Choroid plexus epithelial cell (primary cell): ENCODE measurements at regions not wholly inside any gene's neighbourhood (a gene's known extent, or its start where the extent isn't known, plus 50 kb on each side); places are given as distances from the start of the nearest gene placed in this dataset.
A peak's percentile ranks its signal among the peaks of the same experiment; 100 is the strongest.

Source experiments
- DNase-seq: peaks from one replicate; pipeline ENCODE4 v3.0.0-alpha.2; 2010; ENCODE audit warnings: low read depth
- H3K4me3 ChIP-seq: 2 replicates; pipeline ENCODE4 v1.5.1; 2011; ENCODE audit warnings: low read depth, mild to moderate bottlenecking, control low read depth, low read length, moderate library complexity
- CTCF ChIP-seq: conservative IDR thresholded peaks from 2 replicates; pipeline ENCODE4 v1.5.1; 2011; ENCODE audit warnings: low read depth, mild to moderate bottlenecking, control low read depth, inconsistent platforms, low read length, moderate library complexity

- no peak for DNase-seq
- H3K4me3 ChIP-seq: no peak overlapping the region
- no peak for TF ChIP-seq CTCF
These were observed 449.6 kb downstream of the TNS1 start for GRCh38 chr2:217553202-217553601.

DNA sequence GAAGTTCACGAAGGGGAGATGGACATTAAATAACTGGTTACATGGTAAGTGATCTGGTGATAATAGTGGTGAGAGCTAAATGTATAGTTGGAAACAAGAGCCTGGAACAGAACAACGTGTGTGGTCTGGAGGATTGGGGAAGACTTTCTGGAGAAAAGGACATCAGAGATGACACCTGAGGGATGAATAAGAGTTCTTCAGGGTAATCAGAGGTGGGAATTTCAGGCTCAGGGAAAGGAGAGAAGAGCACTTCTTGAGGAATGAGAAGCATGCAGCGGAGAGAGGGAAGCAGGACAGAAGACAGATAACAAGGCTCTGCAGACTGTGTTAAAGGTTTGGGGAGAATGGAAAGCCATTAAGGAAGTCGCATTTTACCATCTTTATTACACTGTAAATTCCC lies 450.7 kb downstream of the TNS1 start:
- no peak for TF ChIP-seq CTCF
- no peak overlapping the region for H3K4me3 ChIP-seq
- no peak for DNase-seq

DNA sequence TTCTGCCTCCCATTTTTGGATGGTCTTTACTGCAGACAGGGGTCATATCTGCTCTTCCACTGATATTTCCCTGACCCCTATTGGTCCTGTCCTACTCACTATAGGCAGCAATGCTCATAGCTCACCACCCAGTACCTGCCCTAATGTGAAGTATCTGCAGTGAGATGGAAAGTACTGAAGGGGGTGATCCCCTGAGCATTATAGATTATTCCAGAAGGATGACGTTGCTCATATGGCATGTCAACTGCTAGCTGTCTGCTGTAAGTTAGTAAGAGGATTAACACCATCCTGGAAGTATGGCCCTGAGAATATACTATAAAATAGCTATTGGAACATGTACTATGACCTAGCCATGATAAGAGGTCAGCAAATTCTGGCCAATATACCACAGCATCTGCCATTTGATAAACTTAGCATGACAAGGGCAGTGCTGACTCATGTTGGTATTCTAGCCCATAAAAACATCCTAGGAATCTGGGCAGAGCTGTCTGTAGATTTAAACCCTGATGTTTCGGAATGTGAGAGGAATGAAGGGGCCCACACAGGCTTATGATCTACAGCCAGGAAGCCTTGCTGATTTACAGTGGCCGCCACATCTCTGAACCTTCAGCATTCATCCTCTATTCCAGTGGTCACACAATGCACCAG lies 451.4 kb downstream of the TNS1 start:
- no peak overlapping the region for H3K4me3 ChIP-seq
- peak; percentile 35 for DNase-seq
- TF ChIP-seq CTCF: no peak

- no peak for DNase-seq
- H3K4me3 ChIP-seq: no peak overlapping the region
- no peak for TF ChIP-seq CTCF
These were observed 463.7 kb downstream of the TNS1 start for GRCh38 chr2:217539126-217539525.

DNA sequence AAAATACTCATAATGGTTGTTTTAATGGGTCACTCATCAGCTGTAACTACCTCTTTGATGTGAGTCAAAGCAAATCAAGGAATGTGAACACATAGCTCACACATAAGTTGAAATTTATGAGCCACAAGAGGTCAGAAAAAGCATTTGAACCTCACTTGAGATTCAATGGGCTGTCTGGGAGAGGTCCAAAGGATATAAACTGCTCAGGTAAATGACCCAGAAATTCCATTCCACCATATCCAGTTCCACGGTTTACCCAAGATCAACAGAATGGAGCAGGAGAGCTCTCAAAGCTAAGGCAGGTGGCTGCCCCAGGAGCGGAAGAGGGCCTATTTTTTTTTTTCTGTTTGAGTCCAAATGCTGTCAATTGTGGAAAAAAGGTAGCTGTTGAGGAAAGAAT lies 464.1 kb downstream of the TNS1 start:
- TF ChIP-seq CTCF: no peak
- peak; percentile 30 for DNase-seq
- H3K4me3 ChIP-seq: no peak overlapping the region

DNA sequence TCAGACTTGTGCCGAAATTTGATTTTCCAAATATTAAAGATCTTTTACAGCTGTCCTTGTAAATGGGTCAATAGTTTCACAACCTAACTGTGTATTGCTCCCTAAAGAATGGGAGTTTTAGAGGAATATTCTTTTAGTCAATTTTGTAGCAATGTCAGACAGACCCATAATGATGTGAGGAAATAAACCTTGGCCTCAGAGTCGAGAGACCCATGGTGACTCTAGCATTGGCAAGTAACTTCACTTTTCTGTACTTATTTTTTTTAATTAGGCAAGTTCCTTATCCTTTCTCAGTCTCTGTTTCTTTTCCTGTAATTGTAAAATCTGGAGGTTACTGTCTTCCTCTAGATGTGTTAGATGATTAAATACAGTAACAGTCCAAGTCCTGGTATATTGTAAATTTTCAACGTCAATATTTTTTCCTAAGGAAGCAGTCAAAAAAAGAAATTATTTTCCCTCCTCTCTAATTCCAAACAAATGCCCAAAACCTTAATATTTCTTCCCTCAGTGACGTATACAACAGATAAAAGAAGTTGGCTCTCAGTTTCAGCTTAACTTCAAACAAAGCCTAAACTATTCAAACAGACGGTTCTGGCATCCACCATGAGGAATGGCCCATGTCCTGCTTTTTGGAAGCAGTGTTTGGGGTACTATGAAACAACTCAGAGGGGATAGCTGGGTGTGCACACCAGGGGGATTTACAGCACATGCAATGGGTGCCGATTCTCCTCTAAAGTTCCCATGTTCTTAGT lies 466.7 kb downstream of the TNS1 start:
- no peak for TF ChIP-seq CTCF
- no peak for DNase-seq

More for the DNA sequence above, 466.7 kb downstream of the TNS1 start:
- no peak overlapping the region for H3K4me3 ChIP-seq
